ENCODE measurements at regions not wholly inside any gene's neighbourhood (a gene's known extent, or its start where the extent isn't known, plus 50 kb on each side); places are given as distances from the start of the nearest gene placed in this dataset.

- Histone ChIP-seq H3K27me3 (ENCODE audit: control insufficient read depth, insufficient read depth, low read length) (no peaks in the 10 kb centered on the region), H3K4me1 (ENCODE audit: control insufficient read depth, insufficient read depth, low read length, poor library complexity, severe bottlenecking) (no peaks in the 10 kb centered on the region), H3K36me3 (ENCODE audit: control insufficient read depth, insufficient read depth, low read length) (no peaks in the 10 kb centered on the region), H3K9me3 (ENCODE audit: control insufficient read depth in 2 of 2, low read length in 2 of 2) (peaks cover 0 to 3% of the 10 kb centered on the region in 2 experiments), H3K4me3 (ENCODE audit: low read depth, low read length) (no peak overlapping the region), H3K27ac (ENCODE audit: insufficient read depth, low read length, poor library complexity, severe bottlenecking) (no peak overlapping the region)
- no peaks in the 10 kb centered on the region for H3K4me1 Mint-ChIP-seq
- no peak for ATAC-seq (ENCODE audit: low read depth in 2 of 2)
- no peaks in the 10 kb centered on the region for H3K27me3 Mint-ChIP-seq
- H3K9me3 Mint-ChIP-seq, result peaks cover 0 to 21% (median 13%) of the 10 kb centered on the region in 7 donors
- no peak overlapping the region for H3K4me3 Mint-ChIP-seq
- H3K36me3 Mint-ChIP-seq, result no peaks in the 10 kb centered on the region
- no peak overlapping the region for H3K27ac Mint-ChIP-seq
- no peak for DNase-seq
Measured at GRCh38 chr20:55730321-55730720, 275.0 kb downstream of the CBLN4 start.

- H3K4me3 Mint-ChIP-seq, result no peak overlapping the region
- H3K36me3 ChIP-seq (ENCODE audit: control insufficient read depth, insufficient read depth, low read length), result no peaks in the 10 kb centered on the region
- H3K27me3 Mint-ChIP-seq, result no peaks in the 10 kb centered on the region
- H3K27me3 ChIP-seq (ENCODE audit: control insufficient read depth, insufficient read depth, low read length), result no peaks in the 10 kb centered on the region
- H3K9me3 ChIP-seq (ENCODE audit: control insufficient read depth in 2 of 2, low read length in 2 of 2), result peaks cover 0 to 3% of the 10 kb centered on the region in 2 experiments
- no peaks in the 10 kb centered on the region for H3K36me3 Mint-ChIP-seq
- H3K4me3 ChIP-seq (ENCODE audit: low read depth, low read length), result no peak overlapping the region
- no peak overlapping the region for H3K27ac ChIP-seq (ENCODE audit: insufficient read depth, low read length, poor library complexity, severe bottlenecking)
- no peak overlapping the region for H3K27ac Mint-ChIP-seq
- ATAC-seq (ENCODE audit: low read depth in 2 of 2) (no peak), DNase-seq (no peak)
- no peaks in the 10 kb centered on the region for H3K4me1 Mint-ChIP-seq
- no peaks in the 10 kb centered on the region for H3K4me1 ChIP-seq (ENCODE audit: control insufficient read depth, insufficient read depth, low read length, poor library complexity, severe bottlenecking)
- H3K9me3 Mint-ChIP-seq, result peaks cover 0 to 25% (median 9%) of the 10 kb centered on the region in 7 donors
Measured at GRCh38 chr20:55714736-55715135, 290.6 kb downstream of the CBLN4 start.

- Histone ChIP-seq H3K4me1 (ENCODE audit: control insufficient read depth, insufficient read depth, low read length, poor library complexity, severe bottlenecking) (no peaks in the 10 kb centered on the region), H3K9me3 (ENCODE audit: control insufficient read depth in 2 of 2, low read length in 2 of 2) (peaks cover 0 to 6% of the 10 kb centered on the region in 2 experiments), H3K36me3 (ENCODE audit: control insufficient read depth, insufficient read depth, low read length) (no peaks in the 10 kb centered on the region), H3K4me3 (ENCODE audit: low read depth, low read length) (no peak overlapping the region), H3K27ac (ENCODE audit: insufficient read depth, low read length, poor library complexity, severe bottlenecking) (no peak overlapping the region), H3K27me3 (ENCODE audit: control insufficient read depth, insufficient read depth, low read length) (no peaks in the 10 kb centered on the region)
- DNase-seq (no peak), ATAC-seq (ENCODE audit: low read depth in 2 of 2) (no peak)
- Mint-ChIP-seq H3K27ac (no peak overlapping the region), H3K4me1 (no peaks in the 10 kb centered on the region), H3K27me3 (no peaks in the 10 kb centered on the region), H3K9me3 (peaks cover 0 to 27% (median 9%) of the 10 kb centered on the region in 7 donors), H3K36me3 (no peaks in the 10 kb centered on the region), H3K4me3 (no peak overlapping the region)
Measured at GRCh38 chr20:55714082-55714481, 291.2 kb downstream of the CBLN4 start.

- Mint-ChIP-seq H3K4me3 (no peak overlapping the region), H3K9me3 (peaks cover 1 to 22% (median 5%) of the 10 kb centered on the region in 7 donors), H3K27ac (no peak overlapping the region), H3K27me3 (no peaks in the 10 kb centered on the region), H3K36me3 (no peaks in the 10 kb centered on the region), H3K4me1 (no peaks in the 10 kb centered on the region)
- DNase-seq (no peak), ATAC-seq (ENCODE audit: low read depth in 2 of 2) (no peak)
- no peaks in the 10 kb centered on the region for H3K36me3 ChIP-seq (ENCODE audit: control insufficient read depth, insufficient read depth, low read length)
- no peaks in the 10 kb centered on the region for H3K27me3 ChIP-seq (ENCODE audit: control insufficient read depth, insufficient read depth, low read length)
- H3K4me3 ChIP-seq (ENCODE audit: low read depth, low read length), result no peak overlapping the region
- peaks cover 4 to 5% of the 10 kb centered on the region in 2 experiments for H3K9me3 ChIP-seq (ENCODE audit: control insufficient read depth in 2 of 2, low read length in 2 of 2)
- no peaks in the 10 kb centered on the region for H3K4me1 ChIP-seq (ENCODE audit: control insufficient read depth, insufficient read depth, low read length, poor library complexity, severe bottlenecking)
- H3K27ac ChIP-seq (ENCODE audit: insufficient read depth, low read length, poor library complexity, severe bottlenecking), result no peak overlapping the region
Measured at GRCh38 chr20:55704458-55704857, 300.9 kb downstream of the CBLN4 start.

- DNase-seq (no peak), ATAC-seq (ENCODE audit: low read depth in 2 of 2) (no peak)
- no peaks in the 10 kb centered on the region for H3K36me3 ChIP-seq (ENCODE audit: control insufficient read depth, insufficient read depth, low read length)
- no peak overlapping the region for H3K4me3 ChIP-seq (ENCODE audit: low read depth, low read length)
- no peak overlapping the region for H3K27ac ChIP-seq (ENCODE audit: insufficient read depth, low read length, poor library complexity, severe bottlenecking)
- Mint-ChIP-seq H3K27me3 (no peaks in the 10 kb centered on the region), H3K27ac (no peak overlapping the region), H3K9me3 (peaks cover 2 to 19% (median 4%) of the 10 kb centered on the region in 7 donors), H3K36me3 (no peaks in the 10 kb centered on the region), H3K4me3 (no peak overlapping the region), H3K4me1 (no peaks in the 10 kb centered on the region)
- no peaks in the 10 kb centered on the region for H3K27me3 ChIP-seq (ENCODE audit: control insufficient read depth, insufficient read depth, low read length)
- H3K4me1 ChIP-seq (ENCODE audit: control insufficient read depth, insufficient read depth, low read length, poor library complexity, severe bottlenecking), result no peaks in the 10 kb centered on the region
- H3K9me3 ChIP-seq (ENCODE audit: control insufficient read depth in 2 of 2, low read length in 2 of 2), result no peaks in the 10 kb centered on the region
Measured at GRCh38 chr20:55701467-55701866, 303.9 kb downstream of the CBLN4 start.

- H3K27ac ChIP-seq (ENCODE audit: insufficient read depth, low read length, poor library complexity, severe bottlenecking), result no peak overlapping the region
- no peak overlapping the region for H3K4me3 Mint-ChIP-seq
- peaks cover 2 to 18% (median 3%) of the 10 kb centered on the region in 7 donors for H3K9me3 Mint-ChIP-seq
- H3K36me3 Mint-ChIP-seq, result no peaks in the 10 kb centered on the region
- H3K36me3 ChIP-seq (ENCODE audit: control insufficient read depth, insufficient read depth, low read length), result no peaks in the 10 kb centered on the region
- H3K4me1 Mint-ChIP-seq, result no peaks in the 10 kb centered on the region
- no peaks in the 10 kb centered on the region for H3K27me3 ChIP-seq (ENCODE audit: control insufficient read depth, insufficient read depth, low read length)
- no peaks in the 10 kb centered on the region for H3K27me3 Mint-ChIP-seq
- no peak overlapping the region for H3K4me3 ChIP-seq (ENCODE audit: low read depth, low read length)
- DNase-seq (no peak), ATAC-seq (ENCODE audit: low read depth in 2 of 2) (no peak)
- no peaks in the 10 kb centered on the region for H3K9me3 ChIP-seq (ENCODE audit: control insufficient read depth in 2 of 2, low read length in 2 of 2)
- H3K4me1 ChIP-seq (ENCODE audit: control insufficient read depth, insufficient read depth, low read length, poor library complexity, severe bottlenecking), result no peaks in the 10 kb centered on the region
- no peak overlapping the region for H3K27ac Mint-ChIP-seq
Measured at GRCh38 chr20:55696520-55696919, 308.8 kb downstream of the CBLN4 start.

GRCh38 chr20:55693641-55694040, 311.7 kb downstream of the CBLN4 start:
- no peak overlapping the region for H3K27ac Mint-ChIP-seq
- Histone ChIP-seq H3K4me3 (ENCODE audit: low read depth, low read length) (no peak overlapping the region), H3K27ac (ENCODE audit: insufficient read depth, low read length, poor library complexity, severe bottlenecking) (no peak overlapping the region), H3K27me3 (ENCODE audit: control insufficient read depth, insufficient read depth, low read length) (no peaks in the 10 kb centered on the region), H3K4me1 (ENCODE audit: control insufficient read depth, insufficient read depth, low read length, poor library complexity, severe bottlenecking) (no peaks in the 10 kb centered on the region), H3K36me3 (ENCODE audit: control insufficient read depth, insufficient read depth, low read length) (no peaks in the 10 kb centered on the region), H3K9me3 (ENCODE audit: control insufficient read depth in 2 of 2, low read length in 2 of 2) (no peaks in the 10 kb centered on the region)
- ATAC-seq (ENCODE audit: low read depth in 2 of 2), result no peak
- H3K36me3 Mint-ChIP-seq, result no peaks in the 10 kb centered on the region
- H3K9me3 Mint-ChIP-seq, result peaks cover 0 to 13% (median 2%) of the 10 kb centered on the region in 7 donors
- no peak for DNase-seq
- no peak overlapping the region for H3K4me3 Mint-ChIP-seq
- no peaks in the 10 kb centered on the region for H3K4me1 Mint-ChIP-seq
- H3K27me3 Mint-ChIP-seq, result no peaks in the 10 kb centered on the region

DNA sequence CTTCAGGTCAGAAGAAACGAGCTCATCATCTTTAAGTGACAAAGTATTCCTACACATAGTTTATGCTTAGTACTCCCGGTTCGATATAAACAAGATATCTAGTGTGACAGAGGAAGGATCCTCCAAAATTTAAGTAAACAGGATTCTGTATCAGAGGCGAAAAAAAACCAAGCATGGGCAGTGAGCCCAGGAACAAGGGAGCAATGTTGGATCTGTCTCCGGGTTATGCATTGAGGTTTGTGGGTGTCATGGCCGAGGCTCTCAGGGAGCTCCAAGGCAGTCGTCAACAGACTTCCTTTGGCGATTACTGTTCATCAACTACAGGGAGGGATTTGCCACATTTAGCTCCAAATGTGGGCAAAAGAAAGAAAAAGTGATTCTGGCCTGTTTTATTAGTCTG, 319.5 kb downstream of the CBLN4 start:
- H3K36me3 ChIP-seq (ENCODE audit: control insufficient read depth, insufficient read depth, low read length), result no peaks in the 10 kb centered on the region
- no peaks in the 10 kb centered on the region for H3K27me3 ChIP-seq (ENCODE audit: control insufficient read depth, insufficient read depth, low read length)
- H3K27ac ChIP-seq (ENCODE audit: insufficient read depth, low read length, poor library complexity, severe bottlenecking), result no peak overlapping the region
- no peaks in the 10 kb centered on the region for H3K36me3 Mint-ChIP-seq
- no peak for ATAC-seq (ENCODE audit: low read depth in 2 of 2)
- no peak overlapping the region for H3K4me3 Mint-ChIP-seq
- no peak for DNase-seq
- H3K4me1 Mint-ChIP-seq, result no peaks in the 10 kb centered on the region
- H3K9me3 Mint-ChIP-seq, result peaks cover 0 to 14% (median 6%) of the 10 kb centered on the region in 7 donors
- no peaks in the 10 kb centered on the region for H3K27me3 Mint-ChIP-seq
- H3K4me1 ChIP-seq (ENCODE audit: control insufficient read depth, insufficient read depth, low read length, poor library complexity, severe bottlenecking), result no peaks in the 10 kb centered on the region
- no peak overlapping the region for H3K4me3 ChIP-seq (ENCODE audit: low read depth, low read length)
- peaks cover 0 to 3% of the 10 kb centered on the region in 2 experiments for H3K9me3 ChIP-seq (ENCODE audit: control insufficient read depth in 2 of 2, low read length in 2 of 2)
- H3K27ac Mint-ChIP-seq, result no peak overlapping the region

All from CD4-positive, CD25-positive, alpha-beta regulatory T cell (primary cell).